ENCODE measurements at regions not wholly inside any gene's neighbourhood (a gene's known extent, or its start where the extent isn't known, plus 50 kb on each side); places are given as distances from the start of the nearest gene placed in this dataset.
A peak's percentile ranks its signal among the peaks of the same experiment; 100 is the strongest.
"Not testable (repeated sequence)": the region's sequence is repeated elsewhere in the genome, so short reads cannot be mapped to it uniquely, and the experiment has no call there.

GRCh38 chr1:88595355-88596002 is 88.6 kb upstream of the PKN2 start:
- H3K27me3 Mint-ChIP-seq (ENCODE audit: unreplicated experiment): no peaks in the 10 kb centered on the region
- peaks cover 6% of the 10 kb centered on the region for H3K9me3 Mint-ChIP-seq (ENCODE audit: low read depth, unreplicated experiment)
- intact Hi-C loops (cut with micrococcal nuclease; ENCODE audit: unreplicated experiment): no loop called here
- TF ChIP-seq, protein P1, sequence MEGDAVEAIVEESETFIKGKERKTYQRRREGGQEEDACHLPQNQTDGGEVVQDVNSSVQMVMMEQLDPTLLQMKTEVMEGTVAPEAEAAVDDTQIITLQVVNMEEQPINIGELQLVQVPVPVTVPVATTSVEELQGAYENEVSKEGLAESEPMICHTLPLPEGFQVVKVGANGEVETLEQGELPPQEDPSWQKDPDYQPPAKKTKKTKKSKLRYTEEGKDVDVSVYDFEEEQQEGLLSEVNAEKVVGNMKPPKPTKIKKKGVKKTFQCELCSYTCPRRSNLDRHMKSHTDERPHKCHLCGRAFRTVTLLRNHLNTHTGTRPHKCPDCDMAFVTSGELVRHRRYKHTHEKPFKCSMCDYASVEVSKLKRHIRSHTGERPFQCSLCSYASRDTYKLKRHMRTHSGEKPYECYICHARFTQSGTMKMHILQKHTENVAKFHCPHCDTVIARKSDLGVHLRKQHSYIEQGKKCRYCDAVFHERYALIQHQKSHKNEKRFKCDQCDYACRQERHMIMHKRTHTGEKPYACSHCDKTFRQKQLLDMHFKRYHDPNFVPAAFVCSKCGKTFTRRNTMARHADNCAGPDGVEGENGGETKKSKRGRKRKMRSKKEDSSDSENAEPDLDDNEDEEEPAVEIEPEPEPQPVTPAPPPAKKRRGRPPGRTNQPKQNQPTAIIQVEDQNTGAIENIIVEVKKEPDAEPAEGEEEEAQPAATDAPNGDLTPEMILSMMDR (IDR thresholded peaks at IDR 0.05; ENCODE audit: unreplicated experiment): peak; percentile 39
- CTCF ChIA-PET: interaction anchor here (0.7 kb wide), 1 partner anchor 581 kb away, joined by 3 read pairs; no protein-coding TSS in a partner anchor
- no peaks in the 10 kb centered on the region for H3K4me1 Mint-ChIP-seq (ENCODE audit: low read depth, unreplicated experiment)
- H3K27ac Mint-ChIP-seq (ENCODE audit: unreplicated experiment): no peak overlapping the region
- BruUV-seq (replicated peaks): no TSS peak
- H3K4me3 Mint-ChIP-seq (ENCODE audit: low read depth, unreplicated experiment): no peak overlapping the region
- H3K36me3 Mint-ChIP-seq (ENCODE audit: insufficient read depth, unreplicated experiment): peaks cover 4% of the 10 kb centered on the region
- DNase-seq: no peak

DNA sequence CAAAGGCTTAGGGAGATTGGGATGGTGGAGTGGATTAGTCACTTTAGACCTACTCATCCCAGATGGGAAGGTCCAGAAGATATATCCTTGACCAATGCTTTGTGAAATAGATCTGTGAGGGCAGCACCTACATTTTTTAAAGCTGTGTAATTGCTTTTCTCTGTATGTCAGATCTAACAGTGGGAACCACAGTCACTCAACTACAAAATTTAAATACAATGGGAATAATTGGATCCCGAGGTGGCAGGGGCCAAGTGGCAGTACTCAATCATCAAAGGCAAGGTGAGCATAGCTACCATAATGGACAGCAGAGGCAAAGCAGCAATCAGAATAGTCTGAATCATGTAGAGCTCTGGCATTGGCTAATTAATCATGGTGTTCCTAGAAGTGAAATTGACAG is 86.1 kb upstream of the PKN2 start:
- intact Hi-C loops (cut with micrococcal nuclease; ENCODE audit: unreplicated experiment); H3K36me3 Mint-ChIP-seq (ENCODE audit: insufficient read depth, unreplicated experiment); CTCF ChIA-PET; BruUV-seq (replicated peaks); H3K27me3 Mint-ChIP-seq (ENCODE audit: unreplicated experiment); DNase-seq; H3K4me3 Mint-ChIP-seq (ENCODE audit: low read depth, unreplicated experiment); H3K9me3 Mint-ChIP-seq (ENCODE audit: low read depth, unreplicated experiment); H3K4me1 Mint-ChIP-seq (ENCODE audit: low read depth, unreplicated experiment); H3K27ac Mint-ChIP-seq (ENCODE audit: unreplicated experiment): not testable (repeated sequence)

GRCh38 chr1:88608139-88608943 is 75.7 kb upstream of the PKN2 start:
- no peak overlapping the region for H3K4me3 Mint-ChIP-seq (ENCODE audit: low read depth, unreplicated experiment)
- no peak overlapping the region for H3K27ac Mint-ChIP-seq (ENCODE audit: unreplicated experiment)
- no TSS peak for BruUV-seq (replicated peaks)
- CTCF ChIA-PET: no interaction called here
- no peaks in the 10 kb centered on the region for H3K36me3 Mint-ChIP-seq (ENCODE audit: insufficient read depth, unreplicated experiment)
- H3K27me3 Mint-ChIP-seq (ENCODE audit: unreplicated experiment): no peaks in the 10 kb centered on the region
- TF ChIP-seq, protein P1 (IDR thresholded peaks at IDR 0.05; ENCODE audit: unreplicated experiment): peak; percentile 38
- DNase-seq: peak; percentile 27
- no peaks in the 10 kb centered on the region for H3K9me3 Mint-ChIP-seq (ENCODE audit: low read depth, unreplicated experiment)
- H3K4me1 Mint-ChIP-seq (ENCODE audit: low read depth, unreplicated experiment): peaks cover 26% of the 10 kb centered on the region
- intact Hi-C loops (cut with micrococcal nuclease; ENCODE audit: unreplicated experiment): no loop called here

DNA sequence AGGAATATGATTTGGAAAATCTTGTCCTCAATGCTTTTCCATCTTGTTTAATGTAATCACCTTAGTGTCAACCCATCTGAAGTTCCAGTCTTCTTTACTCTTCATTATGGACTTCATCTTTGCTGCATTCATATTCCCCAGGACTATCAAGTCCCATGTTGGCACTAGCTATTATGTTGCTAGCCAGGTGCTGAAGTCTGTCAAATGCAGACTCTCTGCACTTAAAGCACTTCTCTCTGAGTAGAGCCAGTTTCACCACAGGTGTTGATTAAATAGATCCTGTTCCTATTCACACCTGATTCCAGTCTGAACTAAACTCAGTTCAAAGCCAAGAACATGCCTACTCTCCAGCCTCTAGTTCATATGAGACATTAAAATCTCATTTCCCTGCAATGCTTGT is 75.0 kb upstream of the PKN2 start:
- TF ChIP-seq, protein P1 (IDR thresholded peaks at IDR 0.05; ENCODE audit: unreplicated experiment): no peak
- no peak overlapping the region for H3K27ac Mint-ChIP-seq (ENCODE audit: unreplicated experiment)
- BruUV-seq (replicated peaks): no TSS peak

GRCh38 chr1:88610687-88611086 is 73.4 kb upstream of the PKN2 start:
- H3K36me3 Mint-ChIP-seq (ENCODE audit: insufficient read depth, unreplicated experiment): no peaks in the 10 kb centered on the region
- H3K27ac Mint-ChIP-seq (ENCODE audit: unreplicated experiment): no peak overlapping the region
- peaks cover 26% of the 10 kb centered on the region for H3K4me1 Mint-ChIP-seq (ENCODE audit: low read depth, unreplicated experiment)
- H3K27me3 Mint-ChIP-seq (ENCODE audit: unreplicated experiment): no peaks in the 10 kb centered on the region
- DNase-seq: no peak
- no TSS peak for BruUV-seq (replicated peaks)
- H3K9me3 Mint-ChIP-seq (ENCODE audit: low read depth, unreplicated experiment): peaks cover 4% of the 10 kb centered on the region
- intact Hi-C loops (cut with micrococcal nuclease; ENCODE audit: unreplicated experiment): no loop called here
- CTCF ChIA-PET: no interaction called here
- TF ChIP-seq, protein P1 (IDR thresholded peaks at IDR 0.05; ENCODE audit: unreplicated experiment): no peak
- H3K4me3 Mint-ChIP-seq (ENCODE audit: low read depth, unreplicated experiment): no peak overlapping the region

More for the DNA sequence above, 75.0 kb upstream of the PKN2 start:
- H3K36me3 Mint-ChIP-seq (ENCODE audit: insufficient read depth, unreplicated experiment): no peaks in the 10 kb centered on the region
- H3K9me3 Mint-ChIP-seq (ENCODE audit: low read depth, unreplicated experiment): peaks cover under 1% of the 10 kb centered on the region
- CTCF ChIA-PET: no interaction called here
- no peak overlapping the region for H3K4me3 Mint-ChIP-seq (ENCODE audit: low read depth, unreplicated experiment)
- no peaks in the 10 kb centered on the region for H3K27me3 Mint-ChIP-seq (ENCODE audit: unreplicated experiment)
- DNase-seq: no peak
- peaks cover 26% of the 10 kb centered on the region for H3K4me1 Mint-ChIP-seq (ENCODE audit: low read depth, unreplicated experiment)
- intact Hi-C loops (cut with micrococcal nuclease; ENCODE audit: unreplicated experiment): no loop called here
